H1 (cell line): ENCODE measurements at regions not wholly inside any gene's neighbourhood (a gene's known extent, or its start where the extent isn't known, plus 50 kb on each side); places are given as distances from the start of the nearest gene placed in this dataset.

Source experiments
- RBBP5 ChIP-seq: IDR thresholded peaks from 2 replicates; pipeline ENCODE4 v1.7.1; 2012; ENCODE audit warnings: low read depth, mild to moderate bottlenecking, inconsistent platforms, low read length, moderate library complexity, borderline replicate concordance
- SP1 ChIP-seq: IDR thresholded peaks from 2 replicates; pipeline ENCODE4 v1.6.1; 2011; ENCODE audit warnings: low read depth, low read length

DNA sequence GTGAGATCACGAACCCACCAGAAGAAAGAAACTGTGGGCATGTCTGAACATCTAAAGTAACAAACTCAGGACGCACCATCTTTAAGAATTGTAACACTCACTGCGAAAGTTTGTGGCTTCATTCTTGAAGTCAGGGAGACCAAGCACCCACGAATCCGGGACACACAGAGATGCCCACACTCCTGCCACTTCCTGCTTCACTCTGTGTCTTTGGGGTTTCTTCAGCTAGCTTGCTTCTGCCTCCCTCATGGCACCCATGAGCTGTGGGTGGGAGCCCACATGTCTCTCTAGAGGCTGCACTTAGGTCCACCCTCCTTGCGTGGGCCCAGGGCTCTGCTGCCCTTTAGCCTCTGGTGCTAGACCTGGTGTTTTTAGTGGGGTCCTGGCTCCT, 61.2 kb upstream of the CNOT6 start (continued):
- no peak for TF ChIP-seq SP1
- no peak for TF ChIP-seq RBBP5
